NT2/D1 (cell line): ENCODE measurements at regions not wholly inside any gene's neighbourhood (a gene's known extent, or its start where the extent isn't known, plus 50 kb on each side); places are given as distances from the start of the nearest gene placed in this dataset.

ENCODE experiments used
- SUZ12 ChIP-seq: IDR thresholded peaks from 2 replicates; pipeline ENCODE4 v1.6.1; 2011; ENCODE audit not compliant: insufficient read length, insufficient read depth; ENCODE audit errors: extremely low read depth
- YY1 ChIP-seq: IDR thresholded peaks from 2 replicates; pipeline ENCODE4 v1.6.1; 2011; ENCODE audit not compliant: insufficient read length, insufficient read depth
- ZNF274 ChIP-seq: IDR thresholded peaks from 2 replicates; pipeline ENCODE4 v1.6.1; 2011; ENCODE audit warnings: mild to moderate bottlenecking, low read depth, low read length

DNA sequence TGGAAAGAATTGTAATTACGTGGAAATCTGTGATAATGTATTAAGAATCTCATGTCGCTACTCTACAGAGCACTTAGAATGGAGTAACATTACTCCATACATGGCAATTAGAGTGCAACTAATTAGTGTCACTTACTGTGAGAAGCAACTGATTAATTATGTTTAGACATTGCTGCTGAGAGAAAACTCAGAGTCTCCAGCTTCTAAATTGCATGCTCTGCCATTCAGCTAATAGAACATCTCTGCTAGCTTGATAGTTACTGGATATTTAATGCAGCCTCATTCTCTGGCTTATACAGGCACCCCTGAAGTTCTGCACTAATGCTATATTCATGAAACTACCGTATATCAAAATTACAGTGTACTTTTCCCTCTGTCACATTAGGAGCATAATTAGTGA lies 338.4 kb downstream of the ADAMTS20 start:
- TF ChIP-seq ZNF274 (no peak), YY1 (no peak), SUZ12 (no peak)
